ENCODE measurements at regions not wholly inside any gene's neighbourhood (a gene's known extent, or its start where the extent isn't known, plus 50 kb on each side); places are given as distances from the start of the nearest gene placed in this dataset.

- H3K4me3 ChIP-seq (replicated peaks in 1 of 2; ENCODE audit: low read depth in 2 of 2, low read length in 2 of 2): no peak overlapping the region
- DNase-seq (ENCODE audit: low read depth in 2 of 2): no peak
- no peak for TF ChIP-seq CTCF (IDR thresholded peaks at IDR 0.05; ENCODE audit: low read depth, low read length)
These were observed 217.6 kb upstream of the ANKRD55 start for GRCh38 chr5:56450766-56451165.

GRCh38 chr5:56449071-56449640 is 216.0 kb upstream of the ANKRD55 start:
- H3K4me3 ChIP-seq (replicated peaks in 1 of 2; ENCODE audit: low read depth in 2 of 2, low read length in 2 of 2): no peak overlapping the region
- TF ChIP-seq CTCF (IDR thresholded peaks at IDR 0.05; ENCODE audit: low read depth, low read length): no peak
- no peak for DNase-seq (ENCODE audit: low read depth in 2 of 2)

GRCh38 chr5:56447656-56448055 is 214.5 kb upstream of the ANKRD55 start:
- DNase-seq (ENCODE audit: low read depth in 2 of 2): no peak
- H3K4me3 ChIP-seq (replicated peaks in 1 of 2; ENCODE audit: low read depth in 2 of 2, low read length in 2 of 2): no peak overlapping the region
- no peak for TF ChIP-seq CTCF (IDR thresholded peaks at IDR 0.05; ENCODE audit: low read depth, low read length)

- DNase-seq (ENCODE audit: low read depth in 2 of 2): peak; percentile 17 to 71
- no peak for TF ChIP-seq CTCF (IDR thresholded peaks at IDR 0.05; ENCODE audit: low read depth, low read length)
- no peak overlapping the region for H3K4me3 ChIP-seq (replicated peaks in 1 of 2; ENCODE audit: low read depth in 2 of 2, low read length in 2 of 2)
These were observed 214.1 kb upstream of the ANKRD55 start for GRCh38 chr5:56447232-56447631.

GRCh38 chr5:56446728-56447127 is 213.6 kb upstream of the ANKRD55 start:
- H3K4me3 ChIP-seq (replicated peaks in 1 of 2; ENCODE audit: low read depth in 2 of 2, low read length in 2 of 2): no peak overlapping the region
- DNase-seq (ENCODE audit: low read depth in 2 of 2): no peak
- no peak for TF ChIP-seq CTCF (IDR thresholded peaks at IDR 0.05; ENCODE audit: low read depth, low read length)

- no peak for TF ChIP-seq CTCF (IDR thresholded peaks at IDR 0.05; ENCODE audit: low read depth, low read length)
- no peak overlapping the region for H3K4me3 ChIP-seq (replicated peaks in 1 of 2; ENCODE audit: low read depth in 2 of 2, low read length in 2 of 2)
- no peak for DNase-seq (ENCODE audit: low read depth in 2 of 2)
These were observed 210.7 kb upstream of the ANKRD55 start for GRCh38 chr5:56443826-56444225.
